OCI-LY7 (cell line): ENCODE measurements at regions not wholly inside any gene's neighbourhood (a gene's known extent, or its start where the extent isn't known, plus 50 kb on each side); places are given as distances from the start of the nearest gene placed in this dataset.

Source experiments
- BruUV-seq: library from RNA; stranded (reverse); fragments of 400-500 nt; replicated peaks from 2 replicates; lab custom pipeline; 2021; lab: Mats Ljungman, UMichigan
- CTCF ChIA-PET: fragments of 300-600 bp; sonication (Branson Sonifier 250); formaldehyde crosslinking; loops from one replicate; lab custom pipeline; 2022; ENCODE audit warnings: antibody characterized with exemption; ENCODE audit not compliant: unreplicated experiment; lab: Charles Lee
- POLR2A ChIA-PET: fragments of 300-600 bp; sonication (Branson Sonifier 250); formaldehyde crosslinking; loops from one replicate; lab custom pipeline; 2022; ENCODE audit warnings: antibody characterized with exemption; lab: Charles Lee
- DNase-seq: peaks from one replicate; pipeline ENCODE4 v3.0.0-alpha.2; 2015; ENCODE audit warnings: low spot score
- H2AFZ ChIP-seq: fragments of 200-600 bp; sonication (generic), shearing (Covaris generic); 2 replicates; pipeline ENCODE4 v1.6.1; 2014; ENCODE audit warnings: mild to moderate bottlenecking, antibody characterized with exemption, low read length, moderate library complexity
- H3K27ac ChIP-seq: fragments of 200-600 bp; sonication (generic); 2 replicates; pipeline ENCODE4 v1.5.1; 2014; ENCODE audit warnings: mixed run types, low read depth, mild to moderate bottlenecking, moderate library complexity, low read length, inconsistent platforms; ENCODE audit not compliant: poor library complexity, severe bottlenecking
- H3K36me3 ChIP-seq: fragments of 200-600 bp; sonication (generic); 2 replicates; pipeline ENCODE4 v1.6.1; 2014; ENCODE audit warnings: mild to moderate bottlenecking, antibody characterized with exemption, low read length, moderate library complexity, mixed read lengths; ENCODE audit not compliant: insufficient read depth
- H3K4me1 ChIP-seq: fragments of 200-600 bp; sonication (generic); 2 replicates; pipeline ENCODE4 v1.5.1; 2014; ENCODE audit warnings: mild to moderate bottlenecking, low read length; ENCODE audit not compliant: insufficient read depth, poor library complexity, severe bottlenecking
- H3K4me2 ChIP-seq: fragments of 200-600 bp; sonication (generic); 2 replicates; pipeline ENCODE4 v1.6.1; 2014; ENCODE audit warnings: mild to moderate bottlenecking, low read length
- H3K4me3 ChIP-seq: fragments of 200-600 bp; sonication (generic); 2 replicates; pipeline ENCODE4 v1.5.1; 2014; ENCODE audit warnings: mild to moderate bottlenecking, low read depth, low read length; ENCODE audit not compliant: poor library complexity, severe bottlenecking
- H3K79me2 ChIP-seq: fragments of 200-600 bp; sonication (generic); 2 replicates; pipeline ENCODE4 v1.6.1; 2016; ENCODE audit warnings: low read depth, mild to moderate bottlenecking, low read length, moderate library complexity, mixed read lengths; ENCODE audit not compliant: insufficient read depth
- H3K9me2 ChIP-seq: fragments of 200-600 bp; sonication (generic); 2 replicates; pipeline ENCODE4 v1.6.1; 2016; ENCODE audit warnings: mild to moderate bottlenecking, low read length, mixed read lengths; ENCODE audit not compliant: insufficient read depth
- H3K9me3 ChIP-seq: fragments of 200-600 bp; sonication (generic); 2 replicates; pipeline ENCODE4 v1.6.1; 2014; ENCODE audit warnings: mild to moderate bottlenecking, mixed run types, low read length, mixed read lengths
- H4K20me1 ChIP-seq: fragments of 200-600 bp; sonication (generic); 2 replicates; pipeline ENCODE4 v1.6.1; 2014; ENCODE audit warnings: mild to moderate bottlenecking, antibody characterized with exemption, low read length, moderate library complexity, mixed read lengths; ENCODE audit not compliant: insufficient read depth
- CTCF ChIP-seq: fragments of 200-600 bp; sonication (generic); conservative IDR thresholded peaks from 2 replicates; pipeline ENCODE4 v1.5.1; 2014; ENCODE audit warnings: mild to moderate bottlenecking, antibody characterized with exemption, low read length, moderate library complexity, mixed read lengths
- EZH2phosphoT487 ChIP-seq: fragments of 200-600 bp; sonication (generic); IDR thresholded peaks from 2 replicates; pipeline ENCODE4 v1.6.1; 2018; ENCODE audit warnings: low read depth, borderline replicate concordance, mild to moderate bottlenecking, mixed run types, antibody characterized with exemption, low read length, moderate library complexity, mixed read lengths
- intact Hi-C: fragments of 100-400 bp; cut with micrococcal nuclease; formaldehyde crosslinking; loops from one replicate; pipeline ENCODE4 v1.10.0; 2022; ENCODE audit not compliant: unreplicated experiment

- no peak overlapping the region for H2AFZ ChIP-seq
- no peaks in the 10 kb centered on the region for H3K36me3 ChIP-seq
- H3K9me2 ChIP-seq = no peaks in the 10 kb centered on the region
Observed at GRCh38 chr15:81765816-81766215, 280.0 kb downstream of the MEX3B start.

GRCh38 chr15:81763304-81763703 lies 282.5 kb downstream of the MEX3B start:
- Histone ChIP-seq H3K36me3 (no peaks in the 10 kb centered on the region), H4K20me1 (no peaks in the 10 kb centered on the region), H3K9me2 (no peaks in the 10 kb centered on the region), H2AFZ (no peak overlapping the region), H3K4me1 (no peaks in the 10 kb centered on the region), H3K27ac (no peak overlapping the region), H3K9me3 (no peaks in the 10 kb centered on the region), H3K4me3 (no peak overlapping the region), H3K4me2 (no peak overlapping the region), H3K79me2 (no peaks in the 10 kb centered on the region)
- POLR2A ChIA-PET = interaction anchor here (0.7 kb wide), 1 partner anchor 11 kb away, joined by 3 read pairs; no protein-coding TSS in a partner anchor
- no TSS peak for BruUV-seq
- DNase-seq = no peak
- CTCF ChIA-PET = no interaction called here
- TF ChIP-seq EZH2phosphoT487 (no peak), CTCF (no peak)
- intact Hi-C loops = no loop called here

More at GRCh38 chr15:81765816-81766215, 280.0 kb downstream of the MEX3B start:
- Histone ChIP-seq H3K4me3 (no peak overlapping the region), H3K4me1 (no peaks in the 10 kb centered on the region), H3K79me2 (no peaks in the 10 kb centered on the region), H3K4me2 (no peak overlapping the region), H4K20me1 (no peaks in the 10 kb centered on the region), H3K27ac (no peak overlapping the region), H3K9me3 (no peaks in the 10 kb centered on the region)
- CTCF ChIA-PET = no interaction called here
- POLR2A ChIA-PET = interaction anchor here (0.6 kb wide), 1 partner anchor 1448 kb away, joined by 3 read pairs; no protein-coding TSS in a partner anchor
- TF ChIP-seq EZH2phosphoT487 = no peak
- no peak for TF ChIP-seq CTCF
- intact Hi-C loops = no loop called here
- DNase-seq = no peak
- no TSS peak for BruUV-seq

- H3K27ac ChIP-seq = no peak overlapping the region
- no peak overlapping the region for H3K4me2 ChIP-seq
- H3K36me3 ChIP-seq = no peaks in the 10 kb centered on the region
- CTCF ChIA-PET = no interaction called here
- no peak for DNase-seq
- intact Hi-C loops = no loop called here
- TF ChIP-seq EZH2phosphoT487 = no peak
- TF ChIP-seq CTCF = no peak
- no peak overlapping the region for H2AFZ ChIP-seq
- no peaks in the 10 kb centered on the region for H3K4me1 ChIP-seq
- H3K9me3 ChIP-seq = no peaks in the 10 kb centered on the region
- POLR2A ChIA-PET = no interaction called here
- no TSS peak for BruUV-seq
- no peaks in the 10 kb centered on the region for H3K79me2 ChIP-seq
- no peaks in the 10 kb centered on the region for H4K20me1 ChIP-seq
- no peaks in the 10 kb centered on the region for H3K9me2 ChIP-seq
- H3K4me3 ChIP-seq = no peak overlapping the region
Observed at GRCh38 chr15:81760686-81761085, 285.1 kb downstream of the MEX3B start.
